Tibial nerve (tissue), 3 donors: ENCODE measurements at regions not wholly inside any gene's neighbourhood (a gene's known extent, or its start where the extent isn't known, plus 50 kb on each side); places are given as distances from the start of the nearest gene placed in this dataset.

Source experiments
- EP300 ChIP-seq, 2 donors: sonication (generic); formaldehyde crosslinking; IDR thresholded peaks; one replicate each; pipeline ENCODE4 v1.6.1; 2017; ENCODE audit warnings: antibody characterized with exemption in 2 of 2, mild to moderate bottlenecking in 1 of 2
- POLR2A ChIP-seq, 2 donors: fragments of 450-650 bp; IDR thresholded peaks; one replicate each; pipeline ENCODE4 v1.6.1; 2017; ENCODE audit warnings: antibody characterized with exemption in 2 of 2, mild to moderate bottlenecking in 2 of 2, moderate library complexity in 2 of 2

- TF ChIP-seq EP300 (IDR thresholded peaks at IDR 0.05) (no peak), POLR2A (IDR thresholded peaks at IDR 0.05) (no peak)
Measured at GRCh38 chr6:40725390-40725789, 138.2 kb upstream of the LRFN2 start.
